SH-SY5Y (cell line): ENCODE measurements at regions not wholly inside any gene's neighbourhood (a gene's known extent, or its start where the extent isn't known, plus 50 kb on each side); places are given as distances from the start of the nearest gene placed in this dataset.

Source experiments
- GATA2 ChIP-seq: IDR thresholded peaks from 2 replicates; pipeline ENCODE4 v1.6.1; 2011; ENCODE audit warnings: mild to moderate bottlenecking, low read depth, low read length
- GATA3 ChIP-seq: IDR thresholded peaks from 2 replicates; pipeline ENCODE4 v1.6.1; 2011; ENCODE audit warnings: low read depth, mild to moderate bottlenecking, low read length, moderate library complexity

- TF ChIP-seq GATA2 (no peak), GATA3 (no peak)
Observed at GRCh38 chr18:60980422-60981005, 352.7 kb upstream of the CDH20 start.
